NOMO-1 treated with dmso at 0.1 percent for 144 hours (cell line): ENCODE measurements at regions not wholly inside any gene's neighbourhood (a gene's known extent, or its start where the extent isn't known, plus 50 kb on each side); places are given as distances from the start of the nearest gene placed in this dataset.

Experiments used
- DNase-seq: peaks from one replicate; lab custom pipeline; 2025; ENCODE audit not compliant: unreplicated experiment; lab: John Stamatoyannopoulos, UW

- no peak for DNase-seq
Observed at GRCh38 chr12:58186401-58186800, 245.0 kb downstream of the ATP23 start.

GRCh38 chr12:58186914-58187313 lies 245.5 kb downstream of the ATP23 start:
- no peak for DNase-seq

GRCh38 chr12:58189030-58189429 lies 247.7 kb downstream of the ATP23 start:
- DNase-seq, result no peak

- DNase-seq, result no peak
Observed at GRCh38 chr12:58189893-58190292, 248.5 kb downstream of the ATP23 start.

- no peak for DNase-seq
Observed at GRCh38 chr12:58190618-58191017, 249.3 kb downstream of the ATP23 start.

GRCh38 chr12:58196971-58197370 lies 255.6 kb downstream of the ATP23 start:
- no peak for DNase-seq

GRCh38 chr12:58202933-58203718 lies 261.8 kb downstream of the ATP23 start:
- DNase-seq, result no peak

GRCh38 chr12:58204071-58204470 lies 262.7 kb downstream of the ATP23 start:
- no peak for DNase-seq

- no peak for DNase-seq
Observed at GRCh38 chr12:58206876-58207275, 265.5 kb downstream of the ATP23 start.

GRCh38 chr12:58211211-58211610 lies 269.8 kb downstream of the ATP23 start:
- no peak for DNase-seq

GRCh38 chr12:58217130-58217529 lies 275.8 kb downstream of the ATP23 start:
- DNase-seq, result no peak

- no peak for DNase-seq
Observed at GRCh38 chr12:58224536-58225105, 283.3 kb downstream of the ATP23 start.

- DNase-seq, result no peak
Observed at GRCh38 chr12:58225203-58225877, 284.0 kb downstream of the ATP23 start.

- DNase-seq, result no peak
Observed at GRCh38 chr12:58233886-58234285, 292.5 kb downstream of the ATP23 start.

GRCh38 chr12:58238411-58238810 lies 297.0 kb downstream of the ATP23 start:
- DNase-seq, result no peak

- DNase-seq, result no peak
Observed at GRCh38 chr12:58241099-58241498, 299.7 kb downstream of the ATP23 start.

- DNase-seq, result no peak
Observed at GRCh38 chr12:58242796-58243630, 301.6 kb downstream of the ATP23 start.

GRCh38 chr12:58247633-58248032 lies 306.3 kb downstream of the ATP23 start:
- DNase-seq, result no peak

GRCh38 chr12:58248599-58248998 lies 307.2 kb downstream of the ATP23 start:
- DNase-seq, result peak; percentile 1

GRCh38 chr12:58249610-58250009 lies 308.2 kb downstream of the ATP23 start:
- no peak for DNase-seq

- no peak for DNase-seq
Observed at GRCh38 chr12:58250077-58250476, 308.7 kb downstream of the ATP23 start.
